ENCODE measurements at regions not wholly inside any gene's neighbourhood (a gene's known extent, or its start where the extent isn't known, plus 50 kb on each side); places are given as distances from the start of the nearest gene placed in this dataset.

GRCh38 chr5:122723606-122724352 lies 51.1 kb upstream of the SNX2 start:
- no peak for DNase-seq
